Activated CD8-positive, alpha-beta memory T cell treated with anti-CD3 and anti-CD28 coated beads, Interleukin-2, amount 50 U/mL, for 24 hours (primary cell): ENCODE measurements at regions not wholly inside any gene's neighbourhood (a gene's known extent, or its start where the extent isn't known, plus 50 kb on each side); places are given as distances from the start of the nearest gene placed in this dataset.
"Not testable (repeated sequence)": the region's sequence is repeated elsewhere in the genome, so short reads cannot be mapped to it uniquely, and the experiment has no call there.

Experiments
- DNase-seq: peaks from one replicate; pipeline ENCODE4 v3.0.0-alpha.2; 2020; ENCODE audit errors: extremely low read depth

DNA sequence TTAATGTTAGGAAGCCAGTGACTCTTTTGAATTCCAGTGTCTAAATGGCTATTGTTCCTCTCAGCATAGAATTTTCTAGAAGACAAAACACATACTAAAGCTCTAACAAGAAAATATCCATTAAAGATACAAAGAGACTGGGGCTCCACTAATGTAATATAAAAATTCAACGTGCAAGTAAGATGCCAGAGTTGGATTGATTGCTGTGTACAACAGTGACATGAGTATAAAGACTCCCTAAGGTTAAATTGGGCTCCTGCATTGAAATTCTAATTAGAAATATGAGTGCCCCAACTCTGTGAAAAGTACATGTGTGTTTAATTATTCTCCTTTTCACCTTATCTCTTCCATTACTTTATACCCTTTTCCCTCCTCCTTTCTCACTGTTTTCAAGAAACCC is 253.6 kb upstream of the G2E3 start:
- DNase-seq: no peak

DNA sequence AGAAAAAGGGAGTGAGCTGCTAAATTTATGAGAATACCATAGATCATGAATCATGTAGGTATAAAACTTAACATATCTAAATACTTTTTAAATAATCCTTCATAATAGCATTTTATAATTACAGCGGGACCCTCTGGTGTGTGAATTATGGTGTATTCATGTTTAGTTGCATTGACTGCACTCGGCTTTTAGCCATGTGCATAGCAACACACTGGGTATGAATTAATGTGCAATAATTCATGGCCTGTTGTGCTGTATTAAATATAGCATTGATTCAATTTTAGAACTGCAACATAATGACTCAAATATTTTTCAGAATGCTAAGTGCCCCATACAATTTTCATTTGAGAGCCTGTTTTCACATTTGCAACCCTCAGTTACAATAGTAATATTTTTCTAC is 249.6 kb upstream of the G2E3 start:
- DNase-seq: no peak

- DNase-seq: no peak
These were observed 246.7 kb upstream of the G2E3 start for GRCh38 chr14:30312214-30312613.

DNA sequence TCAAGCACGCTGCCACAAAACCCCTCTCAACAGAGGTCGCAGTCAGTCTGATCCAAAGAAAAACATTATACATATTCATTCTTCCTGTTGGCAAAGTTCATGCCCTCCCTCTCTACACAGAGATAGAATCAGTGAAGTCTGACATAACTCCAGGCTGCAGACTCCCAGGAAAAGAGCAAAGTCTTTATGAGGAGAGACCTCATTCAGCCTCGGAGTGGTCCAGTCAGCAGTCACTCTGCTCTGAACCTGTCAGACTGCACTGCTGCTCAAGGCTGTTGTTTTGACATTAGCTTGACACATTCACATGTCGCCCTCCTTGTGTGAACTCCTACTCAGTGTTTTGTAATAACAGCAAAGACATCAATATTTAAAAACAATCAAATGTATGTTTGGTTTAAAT is 241.2 kb upstream of the G2E3 start:
- no peak for DNase-seq

- no peak for DNase-seq
These were observed 236.1 kb upstream of the G2E3 start for GRCh38 chr14:30322819-30323218.

GRCh38 chr14:30330033-30330432 is 228.9 kb upstream of the G2E3 start:
- DNase-seq: no peak

- no peak for DNase-seq
These were observed 228.5 kb upstream of the G2E3 start for GRCh38 chr14:30330445-30330844.

DNA sequence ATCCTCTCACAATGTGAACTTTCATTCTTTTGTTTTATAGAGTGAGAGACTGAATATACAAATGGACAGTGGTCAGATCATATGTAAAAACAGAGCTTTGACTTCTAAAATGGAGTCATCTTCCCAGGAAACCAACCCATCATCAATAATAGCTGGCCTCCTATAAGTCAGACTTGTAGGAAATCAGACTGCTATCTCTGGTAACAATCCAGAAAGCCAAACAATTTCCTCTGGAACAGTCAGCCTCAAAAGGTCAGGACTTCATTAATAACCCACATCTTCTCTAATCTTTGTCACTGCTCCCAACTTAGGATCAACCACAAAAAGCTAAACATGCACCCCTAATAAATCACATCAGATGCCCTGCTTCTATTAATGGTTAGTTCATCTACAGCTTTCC is 227.9 kb upstream of the G2E3 start:
- no peak for DNase-seq

GRCh38 chr14:30332374-30332773 is 226.6 kb upstream of the G2E3 start:
- no peak for DNase-seq

GRCh38 chr14:30333934-30334333 is 225.0 kb upstream of the G2E3 start:
- DNase-seq: no peak

DNA sequence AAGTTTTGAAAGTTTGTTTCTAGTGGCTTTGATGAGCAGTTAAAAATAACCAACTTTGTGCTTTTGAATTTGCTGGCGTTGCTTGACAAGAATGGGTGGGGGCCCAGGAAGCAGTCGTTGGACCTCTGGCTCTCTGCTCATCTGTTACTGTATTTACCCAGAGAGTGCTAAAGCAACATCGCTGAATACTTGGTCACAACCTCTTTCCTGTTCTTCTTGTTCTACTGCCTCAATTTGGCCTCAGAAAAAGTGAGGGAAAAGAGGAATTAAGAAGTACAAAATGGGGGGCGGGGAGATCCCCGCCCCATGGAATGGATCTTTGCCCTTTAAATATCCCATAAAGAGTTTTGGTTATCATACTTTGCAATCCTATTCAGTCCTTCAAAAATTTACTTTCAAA is 221.5 kb upstream of the G2E3 start:
- no peak for DNase-seq

DNA sequence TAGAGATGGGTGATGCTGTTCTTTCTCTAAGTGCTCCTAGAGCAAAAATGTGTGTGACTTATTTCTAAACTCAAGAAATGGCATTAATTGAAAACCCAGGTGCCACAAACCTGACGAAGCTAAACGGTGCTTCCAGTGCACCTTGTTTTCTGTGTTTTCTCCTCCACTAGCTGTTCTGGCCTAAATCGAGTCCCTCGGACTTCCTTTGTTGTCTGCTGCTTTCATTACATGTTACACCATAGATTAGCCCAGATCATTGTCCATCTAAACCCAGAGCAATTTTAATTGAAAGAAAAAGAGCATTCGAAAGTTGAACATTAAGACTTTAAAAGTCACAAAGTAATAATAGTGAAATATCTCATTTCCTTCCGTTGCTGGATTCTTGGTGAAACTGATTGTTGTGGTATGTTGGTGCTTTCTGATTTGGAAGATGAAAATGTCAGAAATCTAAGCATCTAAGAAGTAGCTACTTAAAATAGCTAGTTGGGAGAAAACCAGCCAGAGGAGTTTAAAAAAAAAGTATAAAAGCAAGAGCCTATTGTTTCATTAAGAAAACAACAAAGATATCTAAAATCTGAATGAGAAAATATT is 219.6 kb upstream of the G2E3 start:
- no peak for DNase-seq

DNA sequence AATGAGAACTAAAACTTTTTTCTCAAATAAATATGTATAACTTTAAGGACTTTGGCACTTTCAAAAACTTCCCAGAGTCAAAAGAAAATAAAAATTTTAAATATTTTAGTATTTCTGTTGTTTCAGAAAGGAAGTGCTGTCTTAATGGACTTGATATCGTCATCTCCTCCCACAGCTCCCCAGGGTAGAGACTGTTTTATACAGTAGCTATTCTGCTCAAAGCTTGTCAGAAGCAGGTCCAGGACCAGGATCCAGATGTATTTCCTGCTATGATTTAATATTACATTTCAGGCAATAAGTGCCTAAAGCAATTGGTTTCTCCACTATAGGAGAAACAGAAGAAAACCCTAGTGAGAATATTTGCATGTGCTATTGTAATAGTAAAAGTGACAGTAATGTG is 218.5 kb upstream of the G2E3 start:
- DNase-seq: no peak

DNA sequence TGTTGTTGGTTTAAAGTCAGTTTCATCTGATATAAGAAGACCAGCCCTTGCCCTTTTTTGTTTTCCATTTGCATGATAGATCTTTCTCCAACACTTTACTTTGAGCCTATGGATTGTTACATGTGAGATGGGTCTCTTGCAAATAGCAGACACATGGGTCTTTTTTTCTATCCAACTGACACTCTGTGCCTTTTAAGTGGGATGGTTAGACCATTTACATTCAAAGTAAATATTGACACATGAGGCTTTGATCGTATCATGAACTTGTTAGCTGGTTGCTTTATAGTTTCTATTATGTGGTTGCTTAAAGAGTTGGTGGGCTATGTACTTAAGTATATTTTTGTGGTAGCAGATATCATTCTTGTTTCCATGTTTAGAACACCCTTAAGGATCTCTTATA is 213.4 kb upstream of the G2E3 start:
- no peak for DNase-seq

GRCh38 chr14:30348445-30348844 is 210.5 kb upstream of the G2E3 start:
- DNase-seq: no peak

DNA sequence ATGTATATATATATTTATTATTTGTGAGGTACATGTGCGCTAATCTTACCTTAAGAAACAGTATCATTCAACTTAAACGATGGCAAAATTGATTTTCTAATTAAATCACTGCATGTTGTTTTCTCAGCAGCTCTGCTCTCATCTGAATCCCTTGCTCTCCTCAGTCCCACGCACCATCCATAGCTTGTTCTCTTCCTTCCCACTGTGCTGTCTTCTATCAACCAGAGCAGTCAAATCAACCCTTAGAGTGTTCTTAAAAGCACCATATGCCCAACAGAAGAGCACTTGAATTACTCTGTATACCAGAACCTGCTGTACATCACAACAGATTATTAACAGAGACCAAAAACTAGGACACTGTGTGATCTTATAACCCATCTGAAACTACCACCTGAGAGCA is 209.4 kb upstream of the G2E3 start:
- DNase-seq: no peak

DNA sequence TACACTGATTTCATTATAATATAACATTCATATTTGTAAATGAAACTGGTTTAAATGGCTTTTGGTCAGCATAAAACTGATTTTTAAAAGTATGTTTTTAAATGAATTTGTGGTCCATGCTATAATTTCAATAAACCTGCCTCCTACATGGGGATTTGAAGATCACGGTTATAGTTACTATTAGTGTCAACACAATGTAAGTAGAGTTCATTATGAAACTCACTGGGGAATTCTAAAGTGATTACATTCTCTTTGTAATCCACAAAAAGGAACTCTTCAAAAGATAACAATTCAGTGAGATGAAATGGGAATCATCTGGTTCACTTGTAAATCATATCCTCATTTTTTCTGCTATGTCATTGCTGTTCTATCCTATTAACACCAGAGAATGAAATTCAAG is 204.5 kb upstream of the G2E3 start:
- no peak for DNase-seq

DNA sequence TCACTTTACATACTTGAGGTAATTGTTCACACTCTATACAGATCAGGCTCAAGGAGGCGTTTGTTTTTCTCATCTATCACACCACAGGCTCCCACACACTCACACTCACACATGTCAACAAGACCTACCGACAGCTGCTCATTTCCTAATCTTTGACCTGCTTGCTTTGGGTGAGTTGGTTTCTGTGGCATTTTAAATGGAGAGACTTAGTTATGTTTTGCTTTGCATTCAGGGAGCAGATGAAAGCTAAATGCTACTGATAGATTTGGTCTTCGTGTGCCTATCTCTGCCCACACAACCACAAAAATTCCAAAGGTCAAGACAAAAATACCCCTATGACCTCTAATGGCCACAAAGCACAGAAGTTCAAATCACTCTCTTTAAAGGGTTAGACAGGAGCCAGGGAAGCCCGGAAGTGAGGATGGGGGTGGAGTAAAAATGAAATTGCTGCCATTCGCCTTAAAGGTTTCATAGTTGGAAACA is 203.5 kb upstream of the G2E3 start:
- DNase-seq: no peak

DNA sequence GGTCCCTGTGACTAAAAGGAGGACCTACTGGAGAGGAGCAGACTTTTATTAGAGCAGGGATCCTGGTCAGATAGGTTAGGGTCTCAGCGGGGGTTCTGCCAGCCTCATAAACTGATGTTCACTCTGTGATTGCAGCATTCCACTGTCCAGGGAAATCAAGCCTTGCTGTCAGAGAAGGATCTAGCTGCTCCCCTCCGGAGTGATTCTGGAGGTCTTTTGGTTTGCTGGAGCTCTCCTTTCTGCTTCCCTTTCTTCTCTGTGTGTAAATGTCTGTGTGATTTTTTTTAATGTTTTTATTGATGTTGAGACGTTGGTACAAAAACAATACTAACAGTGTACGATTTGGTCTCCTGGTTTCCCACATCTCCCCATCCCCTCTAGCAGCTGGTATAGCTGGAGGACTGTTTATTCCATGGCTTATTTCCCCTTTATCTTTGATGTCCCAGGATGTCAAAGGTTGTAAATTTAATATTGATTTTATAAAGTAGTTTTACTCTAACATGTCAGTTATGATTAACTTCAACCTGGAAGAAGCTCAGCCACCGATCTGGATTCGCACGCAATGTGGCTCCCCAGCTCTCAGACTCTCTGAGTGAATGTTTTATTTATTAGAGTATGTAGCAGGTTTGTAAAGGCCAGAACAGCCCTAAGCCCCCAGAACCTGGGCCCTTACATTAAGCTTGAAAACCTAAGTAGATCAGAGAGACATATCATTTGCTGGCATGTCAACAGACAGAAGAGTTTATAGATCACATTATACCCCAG is 202.3 kb upstream of the G2E3 start:
- no peak for DNase-seq

- DNase-seq: no peak
These were observed 201.2 kb upstream of the G2E3 start for GRCh38 chr14:30357791-30358190.

GRCh38 chr14:30362369-30363218 is 196.4 kb upstream of the G2E3 start:
- DNase-seq: no peak

DNA sequence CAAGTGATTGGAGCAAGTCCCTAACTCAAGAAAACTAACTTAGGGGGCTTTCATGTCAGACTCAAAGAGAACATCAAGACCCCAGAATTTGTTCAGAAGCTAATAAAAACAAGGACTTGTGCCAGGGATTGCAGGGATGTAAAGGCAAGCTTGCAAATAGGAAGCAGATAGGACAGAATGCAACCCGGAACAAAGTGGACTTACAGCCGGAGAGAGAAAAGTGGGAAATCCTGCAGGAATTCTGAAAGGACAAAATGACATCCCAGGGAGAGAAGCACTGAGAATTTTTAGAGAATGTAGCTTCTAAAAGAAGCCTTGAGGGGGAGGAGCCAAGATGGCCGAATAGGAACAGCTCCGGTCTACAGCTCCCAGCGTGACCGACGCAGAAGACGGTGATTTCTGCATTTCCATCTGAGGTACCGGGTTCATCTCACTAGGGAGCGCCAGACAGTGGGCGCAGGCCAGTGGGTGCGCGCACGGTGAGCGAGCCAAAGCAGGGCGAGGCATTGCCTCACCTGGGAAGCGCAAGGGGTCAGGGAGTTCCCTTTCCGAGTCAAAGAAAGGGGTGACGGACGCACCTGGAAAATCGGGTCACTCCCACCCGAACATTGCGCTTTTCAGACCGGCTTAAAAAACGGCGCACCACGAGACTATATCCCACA is 195.6 kb upstream of the G2E3 start:
- not testable (repeated sequence) for DNase-seq
